ENCODE measurements at regions not wholly inside any gene's neighbourhood (a gene's known extent, or its start where the extent isn't known, plus 50 kb on each side); places are given as distances from the start of the nearest gene placed in this dataset.

DNA sequence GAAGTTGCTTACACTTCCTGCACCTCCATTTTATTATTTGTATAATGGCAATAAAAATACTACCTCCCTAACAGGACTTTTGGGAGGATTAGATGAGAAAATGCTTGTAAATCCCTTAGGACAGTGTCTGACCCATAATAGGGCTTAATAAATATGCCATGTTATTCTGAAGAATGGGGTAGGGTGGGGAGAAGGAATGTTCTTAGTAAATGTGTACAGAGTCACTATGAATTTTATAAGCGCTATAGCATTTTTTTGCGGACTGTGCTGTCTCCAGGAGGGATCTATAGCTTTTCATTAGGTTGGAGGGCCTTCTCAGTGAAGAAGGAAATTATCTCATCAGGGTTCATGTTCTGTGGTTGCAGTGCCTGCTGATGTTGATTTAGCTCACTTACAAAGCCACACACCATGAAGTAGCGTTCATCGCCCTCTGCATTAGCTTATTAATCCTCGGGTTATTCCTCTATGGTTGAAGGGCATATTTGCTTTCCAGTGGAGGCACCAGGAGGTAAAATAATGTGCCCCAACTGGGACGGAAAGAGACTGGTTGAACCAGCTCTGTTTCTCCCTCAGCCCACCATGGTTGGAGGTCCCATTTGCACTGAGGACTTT, 497.1 kb downstream of the ARHGEF28 start:
- no peak for TF ChIP-seq TAF1 (IDR thresholded peaks at IDR 0.05; ENCODE audit: low read depth, low read length)
- no peak for TF ChIP-seq POLR2AphosphoS5 (IDR thresholded peaks at IDR 0.05; ENCODE audit: low read depth, low read length)
- TF ChIP-seq PAX5 (IDR thresholded peaks at IDR 0.05; ENCODE audit: insufficient read depth, low read length, severe bottlenecking), result no peak
- no peak for TF ChIP-seq POU2F2 (IDR thresholded peaks at IDR 0.05; ENCODE audit: low read depth, low read length)
- TF ChIP-seq SPI1 (IDR thresholded peaks at IDR 0.05; ENCODE audit: low read depth, low read length), result no peak
- no peak for TF ChIP-seq POLR2A (IDR thresholded peaks at IDR 0.05; ENCODE audit: low read depth, low read length)
- DNase-seq (ENCODE audit: insufficient read length, low spot score), result no peak
- no peak for FAIRE-seq

GRCh38 chr5:74122175-74122574, 496.2 kb downstream of the ARHGEF28 start:
- FAIRE-seq (no peak), DNase-seq (ENCODE audit: insufficient read length, low spot score) (no peak)
- TF ChIP-seq PAX5 (IDR thresholded peaks at IDR 0.05; ENCODE audit: insufficient read depth, low read length, severe bottlenecking) (no peak), POU2F2 (IDR thresholded peaks at IDR 0.05; ENCODE audit: low read depth, low read length) (no peak), SPI1 (IDR thresholded peaks at IDR 0.05; ENCODE audit: low read depth, low read length) (no peak), POLR2AphosphoS5 (IDR thresholded peaks at IDR 0.05; ENCODE audit: low read depth, low read length) (no peak), TAF1 (IDR thresholded peaks at IDR 0.05; ENCODE audit: low read depth, low read length) (no peak), POLR2A (IDR thresholded peaks at IDR 0.05; ENCODE audit: low read depth, low read length) (no peak)

DNA sequence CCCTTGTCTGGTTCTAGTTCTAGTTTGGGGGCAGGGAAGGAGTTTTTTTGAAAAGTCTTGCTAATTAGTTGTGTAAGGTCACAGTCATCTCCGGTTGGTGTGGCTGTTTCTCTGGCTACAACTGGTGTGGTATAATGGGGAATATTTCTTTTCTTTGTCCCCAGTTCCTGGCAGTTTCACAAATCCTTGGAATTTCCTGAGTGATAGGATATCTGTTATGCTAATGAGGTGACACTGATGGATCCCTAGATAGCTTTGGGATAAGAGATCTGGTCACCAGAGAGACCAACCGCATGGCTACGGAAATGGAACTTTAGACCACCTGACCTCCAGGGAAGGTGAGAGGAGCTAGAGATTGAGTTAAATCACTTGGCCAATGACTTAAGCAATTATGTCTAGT, 494.6 kb downstream of the ARHGEF28 start:
- FAIRE-seq, result no peak
- TF ChIP-seq POLR2AphosphoS5 (IDR thresholded peaks at IDR 0.05; ENCODE audit: low read depth, low read length) (no peak), TAF1 (IDR thresholded peaks at IDR 0.05; ENCODE audit: low read depth, low read length) (no peak), POU2F2 (IDR thresholded peaks at IDR 0.05; ENCODE audit: low read depth, low read length) (no peak), PAX5 (IDR thresholded peaks at IDR 0.05; ENCODE audit: insufficient read depth, low read length, severe bottlenecking) (no peak), SPI1 (IDR thresholded peaks at IDR 0.05; ENCODE audit: low read depth, low read length) (no peak), POLR2A (IDR thresholded peaks at IDR 0.05; ENCODE audit: low read depth, low read length) (no peak)
- DNase-seq (ENCODE audit: insufficient read length, low spot score), result no peak

- DNase-seq (ENCODE audit: insufficient read length, low spot score) (no peak), FAIRE-seq (no peak)
- TF ChIP-seq TAF1 (IDR thresholded peaks at IDR 0.05; ENCODE audit: low read depth, low read length) (no peak), POU2F2 (IDR thresholded peaks at IDR 0.05; ENCODE audit: low read depth, low read length) (no peak), SPI1 (IDR thresholded peaks at IDR 0.05; ENCODE audit: low read depth, low read length) (no peak), POLR2AphosphoS5 (IDR thresholded peaks at IDR 0.05; ENCODE audit: low read depth, low read length) (no peak), POLR2A (IDR thresholded peaks at IDR 0.05; ENCODE audit: low read depth, low read length) (no peak), PAX5 (IDR thresholded peaks at IDR 0.05; ENCODE audit: insufficient read depth, low read length, severe bottlenecking) (no peak)
Observed at GRCh38 chr5:74118071-74118470, 492.1 kb downstream of the ARHGEF28 start.

GRCh38 chr5:74116984-74117383, 491.0 kb downstream of the ARHGEF28 start:
- TF ChIP-seq SPI1 (IDR thresholded peaks at IDR 0.05; ENCODE audit: low read depth, low read length) (no peak), PAX5 (IDR thresholded peaks at IDR 0.05; ENCODE audit: insufficient read depth, low read length, severe bottlenecking) (no peak), POLR2A (IDR thresholded peaks at IDR 0.05; ENCODE audit: low read depth, low read length) (no peak), TAF1 (IDR thresholded peaks at IDR 0.05; ENCODE audit: low read depth, low read length) (no peak), POU2F2 (IDR thresholded peaks at IDR 0.05; ENCODE audit: low read depth, low read length) (no peak), POLR2AphosphoS5 (IDR thresholded peaks at IDR 0.05; ENCODE audit: low read depth, low read length) (no peak)
- DNase-seq (ENCODE audit: insufficient read length, low spot score), result no peak
- no peak for FAIRE-seq

- FAIRE-seq (no peak), DNase-seq (ENCODE audit: insufficient read length, low spot score) (no peak)
- no peak for TF ChIP-seq TAF1 (IDR thresholded peaks at IDR 0.05; ENCODE audit: low read depth, low read length)
- no peak for TF ChIP-seq SPI1 (IDR thresholded peaks at IDR 0.05; ENCODE audit: low read depth, low read length)
- no peak for TF ChIP-seq POLR2A (IDR thresholded peaks at IDR 0.05; ENCODE audit: low read depth, low read length)
- TF ChIP-seq PAX5 (IDR thresholded peaks at IDR 0.05; ENCODE audit: insufficient read depth, low read length, severe bottlenecking), result no peak
- no peak for TF ChIP-seq POLR2AphosphoS5 (IDR thresholded peaks at IDR 0.05; ENCODE audit: low read depth, low read length)
- no peak for TF ChIP-seq POU2F2 (IDR thresholded peaks at IDR 0.05; ENCODE audit: low read depth, low read length)
Observed at GRCh38 chr5:74116266-74116665, 490.3 kb downstream of the ARHGEF28 start.

GRCh38 chr5:74113927-74114326, 487.9 kb downstream of the ARHGEF28 start:
- DNase-seq (ENCODE audit: insufficient read length, low spot score) (no peak), FAIRE-seq (no peak)
- TF ChIP-seq POLR2A (IDR thresholded peaks at IDR 0.05; ENCODE audit: low read depth, low read length) (no peak), TAF1 (IDR thresholded peaks at IDR 0.05; ENCODE audit: low read depth, low read length) (no peak), SPI1 (IDR thresholded peaks at IDR 0.05; ENCODE audit: low read depth, low read length) (no peak), PAX5 (IDR thresholded peaks at IDR 0.05; ENCODE audit: insufficient read depth, low read length, severe bottlenecking) (no peak), POLR2AphosphoS5 (IDR thresholded peaks at IDR 0.05; ENCODE audit: low read depth, low read length) (no peak), POU2F2 (IDR thresholded peaks at IDR 0.05; ENCODE audit: low read depth, low read length) (no peak)

DNA sequence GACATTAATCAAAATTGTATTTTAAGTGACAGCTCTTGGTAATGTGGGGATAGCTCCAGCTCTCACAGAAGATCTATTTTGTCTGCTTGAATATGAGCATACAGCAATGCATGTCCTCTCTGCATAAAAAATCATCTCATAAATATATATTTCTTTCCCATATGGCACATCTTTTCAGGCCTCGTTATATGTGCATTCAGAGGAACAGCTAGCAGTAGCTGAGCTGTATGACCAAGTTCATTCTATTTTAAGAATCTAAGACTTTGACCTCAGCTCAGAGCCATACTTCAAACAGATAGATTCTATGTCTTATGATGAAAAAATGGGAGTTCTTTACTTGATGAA, 487.2 kb downstream of the ARHGEF28 start:
- DNase-seq (ENCODE audit: insufficient read length, low spot score) (no peak), FAIRE-seq (no peak)
- TF ChIP-seq PAX5 (IDR thresholded peaks at IDR 0.05; ENCODE audit: insufficient read depth, low read length, severe bottlenecking) (no peak), POLR2AphosphoS5 (IDR thresholded peaks at IDR 0.05; ENCODE audit: low read depth, low read length) (no peak), SPI1 (IDR thresholded peaks at IDR 0.05; ENCODE audit: low read depth, low read length) (no peak), POU2F2 (IDR thresholded peaks at IDR 0.05; ENCODE audit: low read depth, low read length) (no peak), TAF1 (IDR thresholded peaks at IDR 0.05; ENCODE audit: low read depth, low read length) (no peak), POLR2A (IDR thresholded peaks at IDR 0.05; ENCODE audit: low read depth, low read length) (no peak)

DNA sequence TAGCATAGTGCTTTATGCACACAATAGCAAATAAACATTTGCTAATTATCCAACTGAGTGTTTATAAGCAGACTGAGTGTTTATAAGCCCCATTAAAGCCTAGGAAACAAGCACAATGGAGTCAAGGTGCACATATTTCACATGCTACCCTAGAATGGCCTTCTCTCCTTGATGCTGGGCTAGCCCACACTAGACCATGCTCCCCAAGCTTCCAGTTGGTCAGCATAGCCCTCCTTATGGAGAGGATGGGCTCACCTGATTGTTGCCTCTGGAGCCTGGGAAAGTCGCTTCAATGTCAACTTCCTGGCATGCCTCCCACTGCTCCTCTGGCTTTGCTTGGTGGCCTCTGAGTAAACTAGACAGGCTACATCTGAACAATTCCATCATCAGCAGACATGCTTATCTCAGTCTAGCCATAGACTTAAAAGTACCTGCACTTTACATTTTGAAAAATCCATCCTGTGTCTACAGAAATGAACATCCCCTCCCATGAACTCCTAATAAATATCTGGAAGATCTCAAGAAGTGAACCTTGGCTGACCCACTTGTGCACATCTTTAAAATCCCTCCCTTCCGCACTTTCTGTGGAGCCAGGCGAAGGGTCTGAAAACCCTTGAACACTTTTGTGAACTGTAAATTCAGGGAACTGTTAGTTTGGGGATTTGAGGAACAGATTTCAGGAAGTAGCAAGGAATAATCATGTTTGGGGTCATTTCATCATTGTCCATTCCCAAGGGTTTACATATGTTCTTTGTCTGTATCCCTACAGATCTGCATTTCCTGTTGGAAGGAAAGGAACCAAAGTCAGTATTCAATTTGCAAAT, 486.6 kb downstream of the ARHGEF28 start:
- no peak for DNase-seq (ENCODE audit: insufficient read length, low spot score)
- FAIRE-seq, result no peak
- TF ChIP-seq POLR2AphosphoS5 (IDR thresholded peaks at IDR 0.05; ENCODE audit: low read depth, low read length) (no peak), TAF1 (IDR thresholded peaks at IDR 0.05; ENCODE audit: low read depth, low read length) (no peak), POU2F2 (IDR thresholded peaks at IDR 0.05; ENCODE audit: low read depth, low read length) (no peak), POLR2A (IDR thresholded peaks at IDR 0.05; ENCODE audit: low read depth, low read length) (no peak), PAX5 (IDR thresholded peaks at IDR 0.05; ENCODE audit: insufficient read depth, low read length, severe bottlenecking) (no peak)

All from GM12891 (cell line).